WTC11 (cell line): ENCODE measurements at regions not wholly inside any gene's neighbourhood (a gene's known extent, or its start where the extent isn't known, plus 50 kb on each side); places are given as distances from the start of the nearest gene placed in this dataset.

Experiments used
- CTCF ChIP-seq: fragments of 200-600 bp; IDR thresholded peaks from 2 replicates; pipeline ENCODE4 v1.8.0; 2022; ENCODE audit warnings: antibody characterized with exemption
- ESRRA ChIP-seq: sonication (generic); formaldehyde crosslinking; IDR thresholded peaks from 2 replicates; pipeline ENCODE4 v1.8.1; 2022; ENCODE audit warnings: mild to moderate bottlenecking, missing genetic modification reagents, borderline replicate concordance
- TEAD4 ChIP-seq: sonication (generic); formaldehyde crosslinking; IDR thresholded peaks from 2 replicates; pipeline ENCODE4 v1.8.0; 2022; ENCODE audit warnings: mild to moderate bottlenecking, missing genetic modification reagents

GRCh38 chr13:83295686-83296085 lies 586.6 kb downstream of the SLITRK1 start:
- no peak for TF ChIP-seq ESRRA (CRISPR knock-in tag)
- no peak for TF ChIP-seq CTCF
- TF ChIP-seq TEAD4 (CRISPR knock-in tag): no peak
